Heart left ventricle (tissue), 13 donors: ENCODE measurements at regions not wholly inside any gene's neighbourhood (a gene's known extent, or its start where the extent isn't known, plus 50 kb on each side); places are given as distances from the start of the nearest gene placed in this dataset.

ENCODE experiments used
- POLR2A ChIP-seq, 2 donors: fragments of 450-650 bp; IDR thresholded peaks; one replicate each; pipeline ENCODE4 v1.6.1; 2017; ENCODE audit warnings: antibody characterized with exemption in 2 of 2, mild to moderate bottlenecking in 2 of 2, moderate library complexity in 2 of 2
- TF ChIP-seq, protein P1 (sequence below), 12 donors: fragments of 200-600 bp; sonication (generic) in 4 of 12; IDR thresholded peaks; one replicate each; pipeline versions ENCODE4 v1.5.0 to v1.8.0; 2018 to 2022; ENCODE audit warnings: antibody characterized with exemption in 12 of 12, mild to moderate bottlenecking in 5 of 12
- donor health status: ischemic (EF 13 %, LVEDD 7.1; RV severe dilation, severe dysfunction).
- donor health status: DM: no; HTN: yes; CAD: no.
- donor health status: DM: no; HTN: no; CAD: no.
- donor health status: ischemic (EF 25% LVEDD 6.9; RV normal size, moderate dysfunction).
- donor health status: ischemic (EF 25% LVEDD 5.7; RV mildly dilated, moderate dysfunction).
- donor health status: ischemic (EF 35%, LVEDD 5.7; RV mildly dilated, moderate dysfunction).
- donor health status: nonischemic (EF 11% LVEDD 7.7; RV severe dilation, severe dysfunction).
- donor health status: DM: yes; HTN: yes; CAD: no.
- donor health status: PGD.
- donor health status: ischemic (EF 29% LVEDD 5.4; RV normal size, mild dysfunction).
- donor health status: nonischemic (EF 23%, LVEDD 6.1; RV moderate dilation, normal function).

DNA sequence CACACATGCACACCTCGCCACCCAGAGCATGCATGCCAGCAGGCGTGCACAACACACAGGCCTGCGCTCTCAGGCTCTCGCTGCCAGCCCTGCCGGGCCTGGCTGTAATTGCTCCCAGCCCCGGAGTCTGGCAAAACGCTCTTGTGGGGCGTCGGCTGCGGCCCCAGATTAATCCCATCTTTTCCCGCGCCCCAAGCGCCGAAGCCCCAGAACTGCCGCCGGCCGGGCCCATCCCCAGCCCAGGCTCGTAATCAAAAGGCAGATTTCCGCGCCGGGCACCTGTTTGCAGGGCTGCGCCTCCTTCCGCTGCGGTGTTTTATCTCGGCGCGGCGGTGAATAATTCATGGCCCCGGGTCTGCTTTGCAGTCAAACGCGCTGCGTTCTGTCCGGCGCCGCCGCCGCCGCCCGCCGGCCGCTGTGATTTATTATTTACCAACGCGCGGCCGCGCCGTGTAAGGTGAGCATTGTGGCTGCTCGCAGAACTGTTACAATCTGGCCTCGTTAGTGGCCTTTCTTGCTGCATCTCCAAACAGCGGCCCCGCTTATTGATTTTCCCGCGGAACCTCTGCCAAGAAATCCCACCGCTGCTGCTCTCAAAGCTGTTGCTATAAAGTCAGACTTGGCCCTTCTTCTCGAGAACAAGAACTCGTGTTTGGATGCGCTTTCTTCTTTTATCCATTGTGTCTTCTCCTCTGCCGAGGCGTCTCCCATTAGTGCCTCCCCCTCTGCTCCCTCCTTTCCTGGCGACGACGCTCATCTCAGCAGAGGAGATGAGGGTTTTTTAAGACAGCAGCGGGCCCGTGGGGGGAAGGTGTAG lies 126.1 kb downstream of the IRX5 start:
- TF ChIP-seq, protein P1, sequence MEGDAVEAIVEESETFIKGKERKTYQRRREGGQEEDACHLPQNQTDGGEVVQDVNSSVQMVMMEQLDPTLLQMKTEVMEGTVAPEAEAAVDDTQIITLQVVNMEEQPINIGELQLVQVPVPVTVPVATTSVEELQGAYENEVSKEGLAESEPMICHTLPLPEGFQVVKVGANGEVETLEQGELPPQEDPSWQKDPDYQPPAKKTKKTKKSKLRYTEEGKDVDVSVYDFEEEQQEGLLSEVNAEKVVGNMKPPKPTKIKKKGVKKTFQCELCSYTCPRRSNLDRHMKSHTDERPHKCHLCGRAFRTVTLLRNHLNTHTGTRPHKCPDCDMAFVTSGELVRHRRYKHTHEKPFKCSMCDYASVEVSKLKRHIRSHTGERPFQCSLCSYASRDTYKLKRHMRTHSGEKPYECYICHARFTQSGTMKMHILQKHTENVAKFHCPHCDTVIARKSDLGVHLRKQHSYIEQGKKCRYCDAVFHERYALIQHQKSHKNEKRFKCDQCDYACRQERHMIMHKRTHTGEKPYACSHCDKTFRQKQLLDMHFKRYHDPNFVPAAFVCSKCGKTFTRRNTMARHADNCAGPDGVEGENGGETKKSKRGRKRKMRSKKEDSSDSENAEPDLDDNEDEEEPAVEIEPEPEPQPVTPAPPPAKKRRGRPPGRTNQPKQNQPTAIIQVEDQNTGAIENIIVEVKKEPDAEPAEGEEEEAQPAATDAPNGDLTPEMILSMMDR (IDR thresholded peaks at IDR 0.05): peak in 2 of 12 donors; percentile 19 to 27
- TF ChIP-seq POLR2A (IDR thresholded peaks at IDR 0.05): no peak
